GM19463 (cell line): ENCODE measurements at regions not wholly inside any gene's neighbourhood (a gene's known extent, or its start where the extent isn't known, plus 50 kb on each side); places are given as distances from the start of the nearest gene placed in this dataset.
"Not testable (repeated sequence)": the region's sequence is repeated elsewhere in the genome, so short reads cannot be mapped to it uniquely, and the experiment has no call there.

Experiments
- ATAC-seq: cut with Tn5 transposase; IDR thresholded peaks from one replicate; pipeline ENCODE4 v1.9.1; 2021; ENCODE audit warnings: mild to moderate bottlenecking, moderate library complexity; ENCODE audit not compliant: unreplicated experiment

DNA sequence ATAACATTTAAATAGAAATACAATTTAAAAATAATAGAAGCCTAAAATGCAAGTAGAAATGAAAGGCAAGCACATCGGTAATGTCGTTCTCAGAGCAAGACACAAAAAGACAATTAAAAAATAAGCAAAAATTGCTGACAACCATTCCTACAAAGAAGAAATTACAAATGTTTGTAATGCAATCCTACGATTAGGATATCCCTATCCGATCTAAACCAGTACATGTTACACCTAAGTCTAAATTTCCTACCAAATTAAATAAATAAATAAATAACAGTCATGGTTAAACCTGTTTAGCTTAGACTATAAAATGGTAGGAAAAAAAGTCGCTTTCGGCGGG lies 90.0 kb downstream of the ANXA2R start:
- no peak for ATAC-seq

- ATAC-seq, result peak; percentile 60
These were observed 90.6 kb downstream of the ANXA2R start for GRCh38 chr5:42949348-42950115.

DNA sequence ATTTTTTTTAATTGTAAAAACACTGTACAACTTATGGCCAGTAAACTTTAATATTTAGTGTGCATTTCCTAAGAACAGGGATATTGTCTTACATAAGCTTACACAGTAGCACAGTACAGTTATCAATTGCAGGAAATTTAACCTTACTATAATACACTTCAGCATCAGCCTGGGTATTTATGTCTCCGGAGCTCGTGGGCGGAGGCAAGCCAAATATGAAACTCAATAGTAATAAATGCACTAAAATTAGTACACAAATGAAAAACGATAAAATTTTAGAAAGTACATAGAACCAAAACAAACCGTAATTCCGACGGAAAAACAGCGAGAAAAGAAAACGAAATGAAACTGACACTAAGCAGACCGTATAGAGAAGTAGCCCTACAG lies 91.2 kb downstream of the ANXA2R start:
- peak; percentile 0 for ATAC-seq

- no peak for ATAC-seq
These were observed 95.1 kb downstream of the ANXA2R start for GRCh38 chr5:42944989-42945388.

GRCh38 chr5:42943931-42944631 lies 96.0 kb downstream of the ANXA2R start:
- no peak for ATAC-seq

- ATAC-seq, result no peak
These were observed 99.3 kb downstream of the ANXA2R start for GRCh38 chr5:42940853-42941252.

DNA sequence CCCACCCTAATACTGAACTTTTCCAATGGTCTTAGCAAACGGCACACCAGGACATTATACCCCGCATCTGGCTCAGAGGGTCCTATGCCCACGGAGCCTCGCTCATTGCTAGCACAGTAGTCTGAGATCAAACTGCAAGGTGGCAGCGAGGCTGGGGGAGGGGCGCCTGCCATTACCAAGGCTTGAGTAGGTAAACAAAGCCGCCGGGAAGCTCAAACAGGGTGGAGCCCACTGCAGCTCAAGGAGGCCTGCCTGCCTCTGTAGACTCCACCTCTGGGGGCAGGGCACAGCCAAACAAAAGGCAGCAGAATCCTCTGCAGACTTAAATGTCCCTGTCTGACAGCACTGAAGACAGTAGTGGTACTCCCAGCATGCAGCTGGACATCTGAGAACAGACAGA lies 108.1 kb downstream of the ANXA2R start:
- ATAC-seq, result not testable (repeated sequence)

- not testable (repeated sequence) for ATAC-seq
These were observed 108.7 kb downstream of the ANXA2R start for GRCh38 chr5:42931451-42931850.

GRCh38 chr5:42930934-42931333 lies 109.2 kb downstream of the ANXA2R start:
- ATAC-seq, result no peak

- ATAC-seq, result no peak
These were observed 110.2 kb downstream of the ANXA2R start for GRCh38 chr5:42929871-42930270.

DNA sequence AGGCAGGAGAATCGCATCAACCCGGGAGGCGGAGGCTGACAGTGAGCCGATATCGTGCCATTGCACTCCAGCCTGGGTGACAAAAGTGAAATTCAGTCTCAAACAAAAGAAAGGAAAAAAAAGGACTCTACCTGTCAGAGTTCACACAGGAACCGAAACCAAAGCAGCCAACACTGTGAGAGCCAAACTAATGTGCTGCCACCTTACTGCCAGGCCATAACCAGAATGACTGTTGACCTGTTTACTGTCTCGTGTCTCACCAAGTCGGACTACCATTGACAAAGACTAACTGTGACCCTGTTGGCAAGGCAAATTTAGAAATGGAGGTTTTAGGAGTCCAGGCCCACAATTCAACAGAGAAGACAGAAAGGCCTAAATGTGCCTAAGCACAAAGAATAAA lies 112.4 kb downstream of the ANXA2R start:
- ATAC-seq, result peak; percentile 92

DNA sequence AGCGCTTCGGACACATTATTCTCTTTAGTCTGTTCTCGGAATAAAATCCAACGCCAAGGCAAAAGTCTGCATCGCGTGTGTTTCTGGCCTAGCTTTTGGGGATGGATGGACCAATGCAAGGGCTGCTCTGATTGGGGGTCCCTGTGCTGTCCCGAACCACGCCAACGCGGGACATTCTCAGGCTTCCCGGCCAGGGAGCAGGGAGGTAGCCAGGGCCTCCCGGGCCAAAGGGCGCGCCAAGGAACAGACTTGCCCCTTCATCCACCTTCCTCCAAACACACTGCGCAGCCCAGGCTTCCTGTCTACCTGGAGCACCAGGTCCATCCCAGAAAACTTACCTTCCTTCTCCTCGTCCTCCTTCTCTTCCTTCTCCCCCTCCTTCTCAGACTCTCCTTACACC lies 113.0 kb upstream of the SELENOP start:
- ATAC-seq, result no peak

DNA sequence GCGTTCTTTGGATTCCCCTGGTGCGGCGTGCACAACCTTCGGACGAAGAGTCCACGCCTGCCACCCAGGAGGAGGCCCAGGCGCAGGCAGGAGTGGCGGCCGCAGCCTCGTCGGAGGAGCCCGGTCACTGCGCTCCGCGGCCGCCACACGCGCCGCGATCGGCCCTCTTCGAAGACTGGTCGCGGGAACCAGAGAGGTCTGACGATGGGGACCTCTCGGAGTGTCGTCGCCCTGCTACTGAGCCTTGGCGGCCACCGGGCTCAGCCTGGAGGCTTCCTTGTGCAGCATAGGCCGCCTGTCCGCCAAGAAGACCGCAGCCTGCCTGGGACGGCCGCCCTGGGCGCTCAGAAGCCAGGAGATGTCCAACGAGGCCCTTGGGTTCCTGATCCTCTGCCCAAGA lies 112.5 kb upstream of the SELENOP start:
- no peak for ATAC-seq

- no peak for ATAC-seq
These were observed 112.0 kb upstream of the SELENOP start for GRCh38 chr5:42923710-42924109.

DNA sequence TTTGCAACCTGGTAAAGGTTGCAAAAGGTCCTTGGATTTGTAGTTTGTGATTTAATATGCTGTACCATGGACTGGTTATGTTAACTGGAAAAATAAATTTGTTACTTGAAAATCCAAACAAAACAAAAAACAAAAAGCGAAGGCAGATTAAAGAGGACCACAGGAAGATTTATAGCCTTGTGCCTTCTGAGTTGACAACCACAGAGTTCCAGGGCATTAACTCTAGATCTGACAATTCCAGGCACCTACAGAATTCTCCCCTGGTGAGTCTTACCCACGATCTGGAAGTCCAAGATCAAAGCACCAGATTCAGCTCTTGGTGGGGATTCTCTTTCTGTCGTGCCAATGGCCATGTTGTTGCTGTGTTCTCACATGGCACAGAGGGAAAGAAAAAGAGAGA lies 107.9 kb upstream of the SELENOP start:
- ATAC-seq, result no peak

GRCh38 chr5:42915306-42915866 lies 103.7 kb upstream of the SELENOP start:
- no peak for ATAC-seq

- ATAC-seq, result no peak
These were observed 100.6 kb upstream of the SELENOP start for GRCh38 chr5:42912184-42912798.

GRCh38 chr5:42908509-42909488 lies 97.1 kb upstream of the SELENOP start:
- ATAC-seq, result peak; percentile 92

- no peak for ATAC-seq
These were observed 96.4 kb upstream of the SELENOP start for GRCh38 chr5:42908086-42908485.

DNA sequence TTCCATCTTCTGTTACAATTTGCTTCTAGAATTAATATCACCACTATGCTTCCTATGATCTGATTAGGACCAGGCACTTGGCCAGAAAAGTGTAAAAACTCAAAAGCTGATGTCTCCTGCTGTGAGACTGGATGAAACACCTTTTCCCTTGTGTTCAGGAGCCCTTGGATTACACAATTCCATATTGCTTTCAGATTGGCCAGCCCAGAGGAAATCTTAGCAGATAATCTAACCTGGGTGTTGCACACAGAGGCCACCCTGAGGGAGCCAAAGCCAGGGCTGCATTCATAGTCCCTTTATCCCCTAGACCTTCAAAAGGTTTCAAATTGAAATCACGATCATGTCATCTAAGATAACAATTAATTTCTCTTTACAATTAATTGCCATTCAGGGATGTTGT lies 94.1 kb upstream of the SELENOP start:
- no peak for ATAC-seq

GRCh38 chr5:42900734-42901133 lies 89.0 kb upstream of the SELENOP start:
- ATAC-seq, result no peak
